Lung (tissue), 11 donors: ENCODE measurements at regions not wholly inside any gene's neighbourhood (a gene's known extent, or its start where the extent isn't known, plus 50 kb on each side); places are given as distances from the start of the nearest gene placed in this dataset.

ENCODE experiments used
- ATAC-seq: fragments of 200-7000 bp; cut with Tn5 transposase; one replicate; pipeline ENCODE4 v1.9.1; 2020; ENCODE audit warnings: moderate number of reproducible peaks; ENCODE audit not compliant: insufficient read depth, low FRiP score
- DNase-seq, 3 donors: peaks; one replicate each; pipeline ENCODE4 v3.0.0-alpha.2; 2013 to 2017
- H3K27ac ChIP-seq, 2 donors: one replicate each; pipeline ENCODE4 v1.5.1; 2013; ENCODE audit warnings: mild to moderate bottlenecking in 2 of 2, moderate library complexity in 2 of 2, control low read depth in 1 of 2, inconsistent platforms in 1 of 2, low read depth in 1 of 2, low read length in 1 of 2
- H3K27me3 ChIP-seq, 3 donors: one replicate each; pipeline ENCODE4 v1.5.1; 2013; ENCODE audit warnings: low read length in 2 of 3; ENCODE audit not compliant: control insufficient read depth in 3 of 3, insufficient read depth in 3 of 3
- H3K36me3 ChIP-seq, 4 donors: one replicate each; pipeline ENCODE4 v1.5.1; 2013; ENCODE audit warnings: low read length in 4 of 4, mild to moderate bottlenecking in 1 of 4, moderate library complexity in 1 of 4; ENCODE audit not compliant: control insufficient read depth in 4 of 4, insufficient read depth in 4 of 4
- H3K4me1 ChIP-seq, 5 donors: one replicate each; pipeline ENCODE4 v1.5.1; 2013; ENCODE audit warnings: low read length in 5 of 5, mild to moderate bottlenecking in 2 of 5, moderate library complexity in 1 of 5; ENCODE audit not compliant: control insufficient read depth in 5 of 5, insufficient read depth in 5 of 5
- H3K4me3 ChIP-seq: one replicate; pipeline ENCODE4 v1.5.1; 2013; ENCODE audit warnings: mild to moderate bottlenecking, control low read depth, moderate library complexity
- H3K9ac ChIP-seq, 2 donors: one replicate each; pipeline ENCODE4 v1.5.1; 2013; ENCODE audit warnings: low read length in 2 of 2, control low read depth in 1 of 2; ENCODE audit not compliant: insufficient read depth in 1 of 2
- H3K9me3 ChIP-seq, 4 donors: one replicate each; pipeline ENCODE4 v1.5.1; 2013; ENCODE audit warnings: low read length in 3 of 4, mild to moderate bottlenecking in 1 of 4, moderate library complexity in 1 of 4; ENCODE audit not compliant: control insufficient read depth in 4 of 4, insufficient read depth in 3 of 4
- CTCF ChIP-seq: IDR thresholded peaks from 2 replicates; pipeline ENCODE4 v1.5.1; 2012; ENCODE audit warnings: mild to moderate bottlenecking; ENCODE audit errors: control extremely low read depth, extremely low read depth
- WGBS, 2 donors: extraction: QIAGEN DNeasy Blood & Tissue Kit; methylation state at CpG; one replicate each; pipeline ENCODE4 v1.1.7; 2013; 5-methylcytosine and 5-hydroxymethylcytosine counted together
- donor health status: control.
- donor health status: control.
- donor health status: Bipolar disorder and iron deficiency.
- donor health status: healthy.
- donor health status: DM: yes; HTN: yes; CAD: no.

DNA sequence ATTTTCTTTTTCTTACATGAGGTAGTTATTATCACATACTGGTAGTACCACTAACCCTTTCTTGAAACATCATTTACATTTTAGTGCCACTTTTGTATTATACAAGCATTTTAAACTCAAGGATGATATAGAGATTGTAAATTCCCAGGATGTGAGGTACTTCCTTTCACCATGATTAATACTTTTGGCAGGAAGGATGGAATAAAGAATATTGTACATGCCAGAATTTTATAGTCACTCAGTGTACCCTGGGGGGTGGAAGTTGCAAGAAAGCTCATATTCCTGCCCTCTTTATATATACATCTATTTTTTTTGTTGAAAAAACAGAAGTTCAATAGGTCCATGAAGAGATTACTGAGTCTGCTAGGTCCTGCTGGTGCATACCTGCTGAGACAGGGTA lies 141.0 kb upstream of the PLSCR5 start:
- no peaks in the 10 kb centered on the region for H3K27me3 ChIP-seq

DNA sequence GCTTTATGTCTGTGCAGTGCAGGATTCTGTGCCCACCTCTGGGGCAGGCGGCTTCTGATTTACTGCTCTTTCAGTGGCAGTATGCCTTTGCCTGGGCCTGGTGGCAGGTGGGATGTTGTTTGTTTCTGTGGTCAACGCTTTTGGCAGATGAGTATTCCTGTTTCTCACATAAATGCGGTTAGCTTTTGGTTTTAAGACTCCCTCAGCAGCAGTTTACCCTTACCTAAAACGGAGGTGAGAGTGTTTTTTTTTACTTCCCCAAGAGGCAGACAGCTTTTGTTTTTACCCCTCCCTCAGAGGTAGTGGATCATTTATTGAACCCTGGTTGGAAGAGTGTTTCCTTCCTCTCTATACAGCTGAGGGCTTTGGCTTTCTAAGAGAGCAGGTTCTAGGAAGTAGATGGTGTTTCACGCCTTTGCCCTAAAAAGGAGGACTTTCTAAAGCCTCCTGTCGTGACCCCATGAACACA lies 134.1 kb upstream of the PLSCR5 start:
- no peak overlapping the region for H3K4me3 ChIP-seq
- H3K4me1 ChIP-seq = no peaks in the 10 kb centered on the region
- no peaks in the 10 kb centered on the region for H3K36me3 ChIP-seq
- ATAC-seq = no peak
- no peaks in the 10 kb centered on the region for H3K27me3 ChIP-seq
- H3K9ac ChIP-seq = no peak overlapping the region
- no peaks in the 10 kb centered on the region for H3K9me3 ChIP-seq
- H3K27ac ChIP-seq = no peak overlapping the region
- WGBS, 2 donors = 73 to 77% methylated on average over 6 of the region's 6 CpGs
- no peak for DNase-seq
- TF ChIP-seq CTCF = no peak

More for the DNA sequence above, 141.0 kb upstream of the PLSCR5 start:
- no peak overlapping the region for H3K27ac ChIP-seq
- H3K9ac ChIP-seq = no peak overlapping the region
- DNase-seq = no peak
- H3K4me3 ChIP-seq = no peak overlapping the region
- TF ChIP-seq CTCF = no peak
- H3K4me1 ChIP-seq = no peaks in the 10 kb centered on the region
- no peaks in the 10 kb centered on the region for H3K9me3 ChIP-seq
- ATAC-seq = no peak
- no peaks in the 10 kb centered on the region for H3K36me3 ChIP-seq

DNA sequence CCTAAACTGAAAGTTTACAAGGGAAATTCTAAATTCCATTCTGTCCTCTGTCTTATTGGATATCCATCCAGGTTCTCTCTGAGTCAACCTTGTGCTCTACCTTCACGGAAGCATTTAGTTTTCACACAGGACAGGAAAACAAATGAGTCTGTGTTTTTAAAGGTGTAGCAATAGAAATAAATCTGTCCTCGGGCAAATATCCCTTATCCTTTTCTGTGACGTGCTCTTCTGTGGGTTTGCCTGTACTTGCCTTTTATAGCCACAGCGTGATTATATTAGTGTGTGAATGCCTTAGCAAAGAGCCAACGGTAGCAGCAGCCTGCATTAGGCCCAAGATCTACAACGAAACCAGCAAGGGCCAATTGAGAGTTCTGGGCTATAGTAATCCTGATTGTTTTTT lies 127.2 kb upstream of the PLSCR5 start:
- no peak overlapping the region for H3K4me3 ChIP-seq
- WGBS, 2 donors = 85 to 94% methylated on average over 6 of the region's 6 CpGs
- no peak overlapping the region for H3K27ac ChIP-seq
- no peak for ATAC-seq
- H3K4me1 ChIP-seq = no peaks in the 10 kb centered on the region
- H3K27me3 ChIP-seq = no peaks in the 10 kb centered on the region
- no peaks in the 10 kb centered on the region for H3K9me3 ChIP-seq
- H3K9ac ChIP-seq = no peak overlapping the region
- no peak for TF ChIP-seq CTCF
- H3K36me3 ChIP-seq = no peaks in the 10 kb centered on the region
- DNase-seq = no peak

- no peaks in the 10 kb centered on the region for H3K9me3 ChIP-seq
- no peak for ATAC-seq
- no peaks in the 10 kb centered on the region for H3K4me1 ChIP-seq
- no peak overlapping the region for H3K9ac ChIP-seq
- DNase-seq = no peak
- H3K4me3 ChIP-seq = no peak overlapping the region
- no peak for TF ChIP-seq CTCF
- no peaks in the 10 kb centered on the region for H3K27me3 ChIP-seq
- H3K27ac ChIP-seq = no peak overlapping the region
- H3K36me3 ChIP-seq = no peaks in the 10 kb centered on the region
Measured at GRCh38 chr3:146715170-146715569, 110.0 kb upstream of the PLSCR5 start.
